ENCODE measurements at regions not wholly inside any gene's neighbourhood (a gene's known extent, or its start where the extent isn't known, plus 50 kb on each side); places are given as distances from the start of the nearest gene placed in this dataset.

DNA sequence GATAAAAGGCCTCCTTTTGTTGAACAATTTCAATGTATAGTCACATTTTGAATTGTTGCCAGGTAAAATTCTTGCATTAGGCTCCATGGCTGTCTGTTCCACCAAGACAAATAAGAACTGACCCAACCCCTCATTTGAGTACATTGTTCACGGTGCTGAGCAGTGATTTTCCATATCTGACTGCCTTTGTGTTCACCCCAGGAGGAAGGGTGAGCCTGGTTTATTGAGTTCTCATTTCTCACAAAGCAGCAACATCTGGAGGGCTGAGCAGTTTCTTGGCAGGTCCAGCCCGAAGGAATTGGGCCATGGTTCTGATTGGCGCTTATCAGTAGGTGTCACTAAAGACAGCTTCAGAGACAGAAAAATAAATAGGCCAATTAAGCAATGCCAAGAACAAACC is 149.1 kb downstream of the BMP4 start:
- Histone ChIP-seq H3K36me3 (ENCODE audit: insufficient read depth) (no peaks in the 10 kb centered on the region), H3F3A (replicated peaks; ENCODE audit: low read depth) (no peaks in the 10 kb centered on the region), H3K27me3 (ENCODE audit: insufficient read depth) (no peaks in the 10 kb centered on the region), H4K20me1 (replicated peaks; ENCODE audit: insufficient read depth) (no peaks in the 10 kb centered on the region), H3K4me1 (ENCODE audit: insufficient read depth) (no peaks in the 10 kb centered on the region), H3K4me3 (no peak overlapping the region), H2AFZ (no peak overlapping the region), H3K9me2 (ENCODE audit: insufficient read depth) (no peaks in the 10 kb centered on the region; the same call in none of the 2 replicates), H3K79me2 (replicated peaks; ENCODE audit: insufficient read depth) (no peaks in the 10 kb centered on the region), H3K27ac (ENCODE audit: low read depth) (no peak overlapping the region), H3K4me2 (no peak overlapping the region)
- H3K27me3 Mint-ChIP-seq (ENCODE audit: insufficient read depth, low read depth, poor library complexity) = peaks cover 1% of the 10 kb centered on the region
- peaks cover 4% of the 10 kb centered on the region; the same call in 1 of the 3 replicates for H3K9me3 Mint-ChIP-seq
- TF ChIP-seq, protein P1, sequence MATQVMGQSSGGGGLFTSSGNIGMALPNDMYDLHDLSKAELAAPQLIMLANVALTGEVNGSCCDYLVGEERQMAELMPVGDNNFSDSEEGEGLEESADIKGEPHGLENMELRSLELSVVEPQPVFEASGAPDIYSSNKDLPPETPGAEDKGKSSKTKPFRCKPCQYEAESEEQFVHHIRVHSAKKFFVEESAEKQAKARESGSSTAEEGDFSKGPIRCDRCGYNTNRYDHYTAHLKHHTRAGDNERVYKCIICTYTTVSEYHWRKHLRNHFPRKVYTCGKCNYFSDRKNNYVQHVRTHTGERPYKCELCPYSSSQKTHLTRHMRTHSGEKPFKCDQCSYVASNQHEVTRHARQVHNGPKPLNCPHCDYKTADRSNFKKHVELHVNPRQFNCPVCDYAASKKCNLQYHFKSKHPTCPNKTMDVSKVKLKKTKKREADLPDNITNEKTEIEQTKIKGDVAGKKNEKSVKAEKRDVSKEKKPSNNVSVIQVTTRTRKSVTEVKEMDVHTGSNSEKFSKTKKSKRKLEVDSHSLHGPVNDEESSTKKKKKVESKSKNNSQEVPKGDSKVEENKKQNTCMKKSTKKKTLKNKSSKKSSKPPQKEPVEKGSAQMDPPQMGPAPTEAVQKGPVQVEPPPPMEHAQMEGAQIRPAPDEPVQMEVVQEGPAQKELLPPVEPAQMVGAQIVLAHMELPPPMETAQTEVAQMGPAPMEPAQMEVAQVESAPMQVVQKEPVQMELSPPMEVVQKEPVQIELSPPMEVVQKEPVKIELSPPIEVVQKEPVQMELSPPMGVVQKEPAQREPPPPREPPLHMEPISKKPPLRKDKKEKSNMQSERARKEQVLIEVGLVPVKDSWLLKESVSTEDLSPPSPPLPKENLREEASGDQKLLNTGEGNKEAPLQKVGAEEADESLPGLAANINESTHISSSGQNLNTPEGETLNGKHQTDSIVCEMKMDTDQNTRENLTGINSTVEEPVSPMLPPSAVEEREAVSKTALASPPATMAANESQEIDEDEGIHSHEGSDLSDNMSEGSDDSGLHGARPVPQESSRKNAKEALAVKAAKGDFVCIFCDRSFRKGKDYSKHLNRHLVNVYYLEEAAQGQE (IDR thresholded peaks at IDR 0.05; ENCODE audit: unreplicated experiment) = no peak
- TF ChIP-seq, protein P2, sequence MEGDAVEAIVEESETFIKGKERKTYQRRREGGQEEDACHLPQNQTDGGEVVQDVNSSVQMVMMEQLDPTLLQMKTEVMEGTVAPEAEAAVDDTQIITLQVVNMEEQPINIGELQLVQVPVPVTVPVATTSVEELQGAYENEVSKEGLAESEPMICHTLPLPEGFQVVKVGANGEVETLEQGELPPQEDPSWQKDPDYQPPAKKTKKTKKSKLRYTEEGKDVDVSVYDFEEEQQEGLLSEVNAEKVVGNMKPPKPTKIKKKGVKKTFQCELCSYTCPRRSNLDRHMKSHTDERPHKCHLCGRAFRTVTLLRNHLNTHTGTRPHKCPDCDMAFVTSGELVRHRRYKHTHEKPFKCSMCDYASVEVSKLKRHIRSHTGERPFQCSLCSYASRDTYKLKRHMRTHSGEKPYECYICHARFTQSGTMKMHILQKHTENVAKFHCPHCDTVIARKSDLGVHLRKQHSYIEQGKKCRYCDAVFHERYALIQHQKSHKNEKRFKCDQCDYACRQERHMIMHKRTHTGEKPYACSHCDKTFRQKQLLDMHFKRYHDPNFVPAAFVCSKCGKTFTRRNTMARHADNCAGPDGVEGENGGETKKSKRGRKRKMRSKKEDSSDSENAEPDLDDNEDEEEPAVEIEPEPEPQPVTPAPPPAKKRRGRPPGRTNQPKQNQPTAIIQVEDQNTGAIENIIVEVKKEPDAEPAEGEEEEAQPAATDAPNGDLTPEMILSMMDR (conservative IDR thresholded peaks at IDR 0.05; ENCODE audit: low read depth in 2 of 2) = 0 out of 4 replicates have a peak, but pooled peaks of 1 of the 2 experiments have one; percentile 10
- TF ChIP-seq POLR2AphosphoS5 (IDR thresholded peaks at IDR 0.05; ENCODE audit: low read depth) (no peak), EZH2 (IDR thresholded peaks at IDR 0.05; ENCODE audit: low read depth, unreplicated experiment) (no peak)
- TF ChIP-seq, protein P3, sequence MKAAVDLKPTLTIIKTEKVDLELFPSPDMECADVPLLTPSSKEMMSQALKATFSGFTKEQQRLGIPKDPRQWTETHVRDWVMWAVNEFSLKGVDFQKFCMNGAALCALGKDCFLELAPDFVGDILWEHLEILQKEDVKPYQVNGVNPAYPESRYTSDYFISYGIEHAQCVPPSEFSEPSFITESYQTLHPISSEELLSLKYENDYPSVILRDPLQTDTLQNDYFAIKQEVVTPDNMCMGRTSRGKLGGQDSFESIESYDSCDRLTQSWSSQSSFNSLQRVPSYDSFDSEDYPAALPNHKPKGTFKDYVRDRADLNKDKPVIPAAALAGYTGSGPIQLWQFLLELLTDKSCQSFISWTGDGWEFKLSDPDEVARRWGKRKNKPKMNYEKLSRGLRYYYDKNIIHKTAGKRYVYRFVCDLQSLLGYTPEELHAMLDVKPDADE (IDR thresholded peaks at IDR 0.05) = no peak
- H3K4me1 Mint-ChIP-seq = no peaks in the 10 kb centered on the region; the same call in 2 of the 3 replicates
- H3K27ac Mint-ChIP-seq = no peak overlapping the region
- H3K36me3 Mint-ChIP-seq (ENCODE audit: low read depth) = no peaks in the 10 kb centered on the region
- DNase-seq (ENCODE audit: low spot score) (no peak), ATAC-seq (no peak)
- H3K4me3 Mint-ChIP-seq = no peak overlapping the region

GRCh38 chr14:53807108-53807507 is 149.5 kb downstream of the BMP4 start:
- DNase-seq (ENCODE audit: low spot score) (no peak), ATAC-seq (no peak)
- Mint-ChIP-seq H3K9me3 (peaks cover 4% of the 10 kb centered on the region; the same call in 1 of the 3 replicates), H3K27ac (no peak overlapping the region), H3K27me3 (ENCODE audit: insufficient read depth, low read depth, poor library complexity) (peaks cover 1% of the 10 kb centered on the region), H3K4me1 (no peaks in the 10 kb centered on the region; the same call in 2 of the 3 replicates), H3K36me3 (ENCODE audit: low read depth) (no peaks in the 10 kb centered on the region), H3K4me3 (no peak overlapping the region)
- H2AFZ ChIP-seq = no peak overlapping the region
- H4K20me1 ChIP-seq (replicated peaks; ENCODE audit: insufficient read depth) = no peaks in the 10 kb centered on the region
- H3K4me3 ChIP-seq = no peak overlapping the region
- H3K36me3 ChIP-seq (ENCODE audit: insufficient read depth) = no peaks in the 10 kb centered on the region
- H3K79me2 ChIP-seq (replicated peaks; ENCODE audit: insufficient read depth) = no peaks in the 10 kb centered on the region
- H3K4me2 ChIP-seq = no peak overlapping the region
- H3K27ac ChIP-seq (ENCODE audit: low read depth) = no peak overlapping the region
- no peaks in the 10 kb centered on the region; the same call in none of the 2 replicates for H3K9me2 ChIP-seq (ENCODE audit: insufficient read depth)
- H3K4me1 ChIP-seq (ENCODE audit: insufficient read depth) = no peaks in the 10 kb centered on the region
- no peaks in the 10 kb centered on the region for H3F3A ChIP-seq (replicated peaks; ENCODE audit: low read depth)
- no peaks in the 10 kb centered on the region for H3K27me3 ChIP-seq (ENCODE audit: insufficient read depth)
- TF ChIP-seq, protein P3 (IDR thresholded peaks at IDR 0.05) = no peak
- TF ChIP-seq, protein P2 (conservative IDR thresholded peaks at IDR 0.05; ENCODE audit: low read depth in 2 of 2) = no peak

Measured in GM23338 (cell line).